ENCODE measurements at regions not wholly inside any gene's neighbourhood (a gene's known extent, or its start where the extent isn't known, plus 50 kb on each side); places are given as distances from the start of the nearest gene placed in this dataset.

DNA sequence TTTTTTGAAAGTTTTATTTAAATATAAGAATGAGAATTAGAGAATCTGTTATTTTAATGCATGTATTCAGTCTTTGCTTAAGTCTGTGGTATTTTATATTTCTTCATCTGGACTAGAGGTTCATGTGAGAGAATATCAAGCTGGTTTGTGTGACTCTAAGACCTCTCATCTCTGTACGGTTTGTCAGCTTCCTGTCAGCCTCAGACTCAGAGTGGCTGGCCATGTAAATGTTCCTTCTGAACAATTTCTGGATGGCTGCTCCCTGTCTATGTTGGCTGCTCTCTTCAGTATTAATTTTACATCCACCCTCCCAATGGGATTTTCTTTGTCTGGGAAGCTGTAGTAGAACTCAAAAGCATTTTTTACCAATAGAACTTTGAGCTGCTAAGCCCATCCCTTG is 225.3 kb upstream of the THUMPD2 start:
- TF ChIP-seq, protein P1, sequence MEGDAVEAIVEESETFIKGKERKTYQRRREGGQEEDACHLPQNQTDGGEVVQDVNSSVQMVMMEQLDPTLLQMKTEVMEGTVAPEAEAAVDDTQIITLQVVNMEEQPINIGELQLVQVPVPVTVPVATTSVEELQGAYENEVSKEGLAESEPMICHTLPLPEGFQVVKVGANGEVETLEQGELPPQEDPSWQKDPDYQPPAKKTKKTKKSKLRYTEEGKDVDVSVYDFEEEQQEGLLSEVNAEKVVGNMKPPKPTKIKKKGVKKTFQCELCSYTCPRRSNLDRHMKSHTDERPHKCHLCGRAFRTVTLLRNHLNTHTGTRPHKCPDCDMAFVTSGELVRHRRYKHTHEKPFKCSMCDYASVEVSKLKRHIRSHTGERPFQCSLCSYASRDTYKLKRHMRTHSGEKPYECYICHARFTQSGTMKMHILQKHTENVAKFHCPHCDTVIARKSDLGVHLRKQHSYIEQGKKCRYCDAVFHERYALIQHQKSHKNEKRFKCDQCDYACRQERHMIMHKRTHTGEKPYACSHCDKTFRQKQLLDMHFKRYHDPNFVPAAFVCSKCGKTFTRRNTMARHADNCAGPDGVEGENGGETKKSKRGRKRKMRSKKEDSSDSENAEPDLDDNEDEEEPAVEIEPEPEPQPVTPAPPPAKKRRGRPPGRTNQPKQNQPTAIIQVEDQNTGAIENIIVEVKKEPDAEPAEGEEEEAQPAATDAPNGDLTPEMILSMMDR (conservative IDR thresholded peaks at IDR 0.05): no peak
- no peak for TF ChIP-seq EZH2 (IDR thresholded peaks at IDR 0.05; ENCODE audit: low read depth)
